Ishikawa (cell line): ENCODE measurements at regions not wholly inside any gene's neighbourhood (a gene's known extent, or its start where the extent isn't known, plus 50 kb on each side); places are given as distances from the start of the nearest gene placed in this dataset.

Source experiments
- CEBPB ChIP-seq: IDR thresholded peaks from 2 replicates; pipeline ENCODE4 v1.6.1; 2012
- CREB1 ChIP-seq: IDR thresholded peaks from 2 replicates; pipeline ENCODE4 v1.6.1; 2012; ENCODE audit warnings: low read depth
- EGR1 ChIP-seq: IDR thresholded peaks from 2 replicates; pipeline ENCODE4 v1.6.1; 2012
- EP300 ChIP-seq: IDR thresholded peaks from 2 replicates; pipeline ENCODE4 v1.6.1; 2012; ENCODE audit warnings: borderline replicate concordance
- FOXM1 ChIP-seq: IDR thresholded peaks from 2 replicates; pipeline ENCODE4 v1.6.1; 2012; ENCODE audit warnings: low read depth, borderline replicate concordance
- NFIC ChIP-seq: IDR thresholded peaks from 2 replicates; pipeline ENCODE4 v1.6.1; 2012
- RAD21 ChIP-seq: IDR thresholded peaks from 2 replicates; pipeline ENCODE4 v1.6.1; 2012; ENCODE audit warnings: low read depth
- TAF1 ChIP-seq: IDR thresholded peaks from 2 replicates; pipeline ENCODE4 v1.6.1; 2012; ENCODE audit warnings: low read depth, mild to moderate bottlenecking
- TCF12 ChIP-seq: IDR thresholded peaks from 2 replicates; pipeline ENCODE4 v1.6.1; 2012; ENCODE audit warnings: low read depth
- TEAD4 ChIP-seq: IDR thresholded peaks from 2 replicates; pipeline ENCODE4 v1.6.1; 2012
- YY1 ChIP-seq: IDR thresholded peaks from 2 replicates; pipeline ENCODE4 v1.6.1; 2012; ENCODE audit warnings: low read depth
- ZBTB7A ChIP-seq: IDR thresholded peaks from 2 replicates; pipeline ENCODE4 v1.6.1; 2012; ENCODE audit warnings: low read depth
- TF ChIP-seq, protein P1 (sequence below): IDR thresholded peaks from 2 replicates; pipeline ENCODE4 v1.6.1; 2012; ENCODE audit warnings: low read depth, mild to moderate bottlenecking
- TF ChIP-seq, protein P2 (sequence below): IDR thresholded peaks from 2 replicates; pipeline ENCODE4 v1.6.1; 2012
- TF ChIP-seq, protein P3 (sequence below): IDR thresholded peaks from 2 replicates; pipeline ENCODE4 v1.6.1; 2012

GRCh38 chr9:23322392-23322791 lies 503.6 kb downstream of the ELAVL2 start:
- TF ChIP-seq YY1 (no peak), EGR1 (no peak), TAF1 (no peak), CEBPB (no peak), RAD21 (no peak), EP300 (no peak), NFIC (no peak)
- TF ChIP-seq, protein P1, sequence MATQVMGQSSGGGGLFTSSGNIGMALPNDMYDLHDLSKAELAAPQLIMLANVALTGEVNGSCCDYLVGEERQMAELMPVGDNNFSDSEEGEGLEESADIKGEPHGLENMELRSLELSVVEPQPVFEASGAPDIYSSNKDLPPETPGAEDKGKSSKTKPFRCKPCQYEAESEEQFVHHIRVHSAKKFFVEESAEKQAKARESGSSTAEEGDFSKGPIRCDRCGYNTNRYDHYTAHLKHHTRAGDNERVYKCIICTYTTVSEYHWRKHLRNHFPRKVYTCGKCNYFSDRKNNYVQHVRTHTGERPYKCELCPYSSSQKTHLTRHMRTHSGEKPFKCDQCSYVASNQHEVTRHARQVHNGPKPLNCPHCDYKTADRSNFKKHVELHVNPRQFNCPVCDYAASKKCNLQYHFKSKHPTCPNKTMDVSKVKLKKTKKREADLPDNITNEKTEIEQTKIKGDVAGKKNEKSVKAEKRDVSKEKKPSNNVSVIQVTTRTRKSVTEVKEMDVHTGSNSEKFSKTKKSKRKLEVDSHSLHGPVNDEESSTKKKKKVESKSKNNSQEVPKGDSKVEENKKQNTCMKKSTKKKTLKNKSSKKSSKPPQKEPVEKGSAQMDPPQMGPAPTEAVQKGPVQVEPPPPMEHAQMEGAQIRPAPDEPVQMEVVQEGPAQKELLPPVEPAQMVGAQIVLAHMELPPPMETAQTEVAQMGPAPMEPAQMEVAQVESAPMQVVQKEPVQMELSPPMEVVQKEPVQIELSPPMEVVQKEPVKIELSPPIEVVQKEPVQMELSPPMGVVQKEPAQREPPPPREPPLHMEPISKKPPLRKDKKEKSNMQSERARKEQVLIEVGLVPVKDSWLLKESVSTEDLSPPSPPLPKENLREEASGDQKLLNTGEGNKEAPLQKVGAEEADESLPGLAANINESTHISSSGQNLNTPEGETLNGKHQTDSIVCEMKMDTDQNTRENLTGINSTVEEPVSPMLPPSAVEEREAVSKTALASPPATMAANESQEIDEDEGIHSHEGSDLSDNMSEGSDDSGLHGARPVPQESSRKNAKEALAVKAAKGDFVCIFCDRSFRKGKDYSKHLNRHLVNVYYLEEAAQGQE, result no peak

DNA sequence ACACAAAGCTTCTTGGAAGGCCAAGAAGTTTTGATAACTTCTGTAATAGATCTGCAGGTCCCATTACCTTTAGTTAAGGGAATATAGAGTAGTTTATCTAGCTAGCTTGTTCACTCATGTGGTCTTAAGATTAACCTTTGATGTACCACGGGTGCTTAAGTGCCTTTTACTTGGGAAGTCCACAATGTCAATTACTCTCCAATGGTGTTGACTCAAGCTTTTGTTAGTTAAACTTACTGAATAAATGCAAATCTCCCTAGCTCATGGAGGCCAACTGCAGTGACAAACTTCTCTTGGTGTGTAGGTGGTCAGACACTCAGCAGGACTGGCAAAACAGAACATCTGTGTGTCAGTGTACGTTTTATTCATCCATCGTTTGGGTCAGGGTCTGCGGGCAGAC lies 501.5 kb downstream of the ELAVL2 start:
- TF ChIP-seq, protein P2, sequence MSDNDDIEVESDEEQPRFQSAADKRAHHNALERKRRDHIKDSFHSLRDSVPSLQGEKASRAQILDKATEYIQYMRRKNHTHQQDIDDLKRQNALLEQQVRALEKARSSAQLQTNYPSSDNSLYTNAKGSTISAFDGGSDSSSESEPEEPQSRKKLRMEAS, result no peak
- TF ChIP-seq TAF1, result no peak
- TF ChIP-seq, protein P3, sequence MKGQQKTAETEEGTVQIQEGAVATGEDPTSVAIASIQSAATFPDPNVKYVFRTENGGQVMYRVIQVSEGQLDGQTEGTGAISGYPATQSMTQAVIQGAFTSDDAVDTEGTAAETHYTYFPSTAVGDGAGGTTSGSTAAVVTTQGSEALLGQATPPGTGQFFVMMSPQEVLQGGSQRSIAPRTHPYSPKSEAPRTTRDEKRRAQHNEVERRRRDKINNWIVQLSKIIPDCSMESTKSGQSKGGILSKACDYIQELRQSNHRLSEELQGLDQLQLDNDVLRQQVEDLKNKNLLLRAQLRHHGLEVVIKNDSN, result no peak
- no peak for TF ChIP-seq NFIC
- TF ChIP-seq, protein P1, result no peak
- TF ChIP-seq FOXM1, result no peak
- TF ChIP-seq TCF12, result no peak
- TF ChIP-seq CEBPB, result no peak
- no peak for TF ChIP-seq RAD21

GRCh38 chr9:23326597-23326996 lies 499.4 kb downstream of the ELAVL2 start:
- no peak for TF ChIP-seq TCF12
- TF ChIP-seq RAD21, result no peak

GRCh38 chr9:23341346-23341745 lies 484.7 kb downstream of the ELAVL2 start:
- TF ChIP-seq TEAD4 (no peak), EGR1 (no peak), FOXM1 (no peak), YY1 (no peak), NFIC (no peak), TCF12 (no peak), TAF1 (no peak), ZBTB7A (no peak), CEBPB (no peak), CREB1 (no peak)
- TF ChIP-seq, protein P2, result no peak
- TF ChIP-seq, protein P3, result no peak
- TF ChIP-seq, protein P1, result no peak

- TF ChIP-seq CEBPB (no peak), CREB1 (no peak), FOXM1 (no peak), EGR1 (no peak)
- TF ChIP-seq, protein P3, result no peak
- TF ChIP-seq, protein P1, result no peak
Observed at GRCh38 chr9:23342291-23342690, 483.7 kb downstream of the ELAVL2 start.
